GM10248 (cell line): ENCODE measurements at regions not wholly inside any gene's neighbourhood (a gene's known extent, or its start where the extent isn't known, plus 50 kb on each side); places are given as distances from the start of the nearest gene placed in this dataset.

Experiments
- CTCF ChIA-PET: fragments of 300-600 bp; sonication (Branson Sonifier 250); formaldehyde crosslinking; extraction: SDS; loops from one replicate; lab custom pipeline; 2021; ENCODE audit warnings: antibody characterized with exemption; lab: Yijun Ruan, JAX
- POLR2A ChIA-PET: fragments of 350-650 bp; sonication (Branson Sonifier 250); formaldehyde crosslinking; extraction: SDS; loops from one replicate; lab custom pipeline; 2020; ENCODE audit warnings: antibody characterized with exemption; lab: Yijun Ruan, JAX
- DNase-seq: peaks from one replicate; pipeline ENCODE4 v3.0.0; 2012; ENCODE audit errors: extremely low spot score
- TF ChIP-seq, protein P1 (sequence below): IDR thresholded peaks from 2 replicates; pipeline ENCODE4 v1.5.1; 2012; ENCODE audit warnings: mild to moderate bottlenecking, low read depth; ENCODE audit errors: extremely low read depth, missing control alignments, control extremely low read depth

DNA sequence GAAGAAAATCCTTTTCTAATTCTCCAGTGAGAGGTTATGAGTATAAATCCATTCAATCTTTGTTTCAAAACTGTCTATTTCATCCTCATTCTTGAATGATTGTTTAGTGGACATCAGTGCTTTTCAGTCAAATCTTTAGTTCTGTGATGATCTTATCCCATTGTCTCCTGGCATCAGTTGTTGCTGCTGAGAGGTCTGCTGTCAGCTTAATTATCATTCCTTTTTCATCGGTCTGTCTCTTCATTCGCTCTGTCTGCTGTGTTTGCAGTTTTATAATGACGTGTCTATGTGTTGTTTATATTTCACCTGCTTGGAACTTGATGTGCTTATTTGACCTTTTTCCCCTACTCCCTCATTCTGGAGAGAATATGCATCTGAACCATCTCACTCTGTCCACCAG is 69.2 kb upstream of the GLI2 start:
- no peak for DNase-seq
- CTCF ChIA-PET, result no interaction called here

DNA sequence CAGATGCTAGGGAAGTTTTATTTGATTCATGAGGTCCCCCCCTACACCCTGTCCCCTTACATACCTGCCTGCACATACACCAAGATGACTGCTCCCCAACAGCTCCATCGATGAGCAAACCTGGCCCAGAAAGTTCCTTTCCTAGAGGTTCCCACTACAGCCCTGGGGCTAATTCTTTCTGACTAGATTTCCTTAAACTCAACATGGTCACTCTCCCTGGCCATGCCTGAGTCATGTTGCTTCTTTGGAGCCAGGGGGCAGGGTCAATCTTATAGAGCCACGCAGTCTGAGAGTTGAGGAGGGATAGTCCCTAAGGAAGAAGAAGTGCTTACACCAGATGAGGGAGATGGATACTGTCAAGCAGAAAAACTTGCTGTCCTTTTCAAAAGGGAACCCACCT is 67.7 kb upstream of the GLI2 start:
- POLR2A ChIA-PET, result no interaction called here
- no peak for DNase-seq
- TF ChIP-seq, protein P1, sequence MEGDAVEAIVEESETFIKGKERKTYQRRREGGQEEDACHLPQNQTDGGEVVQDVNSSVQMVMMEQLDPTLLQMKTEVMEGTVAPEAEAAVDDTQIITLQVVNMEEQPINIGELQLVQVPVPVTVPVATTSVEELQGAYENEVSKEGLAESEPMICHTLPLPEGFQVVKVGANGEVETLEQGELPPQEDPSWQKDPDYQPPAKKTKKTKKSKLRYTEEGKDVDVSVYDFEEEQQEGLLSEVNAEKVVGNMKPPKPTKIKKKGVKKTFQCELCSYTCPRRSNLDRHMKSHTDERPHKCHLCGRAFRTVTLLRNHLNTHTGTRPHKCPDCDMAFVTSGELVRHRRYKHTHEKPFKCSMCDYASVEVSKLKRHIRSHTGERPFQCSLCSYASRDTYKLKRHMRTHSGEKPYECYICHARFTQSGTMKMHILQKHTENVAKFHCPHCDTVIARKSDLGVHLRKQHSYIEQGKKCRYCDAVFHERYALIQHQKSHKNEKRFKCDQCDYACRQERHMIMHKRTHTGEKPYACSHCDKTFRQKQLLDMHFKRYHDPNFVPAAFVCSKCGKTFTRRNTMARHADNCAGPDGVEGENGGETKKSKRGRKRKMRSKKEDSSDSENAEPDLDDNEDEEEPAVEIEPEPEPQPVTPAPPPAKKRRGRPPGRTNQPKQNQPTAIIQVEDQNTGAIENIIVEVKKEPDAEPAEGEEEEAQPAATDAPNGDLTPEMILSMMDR, result no peak
- CTCF ChIA-PET, result interaction anchor here (4.6 kb wide), 1 partner anchor 13 kb away, joined by 26 read pairs; no protein-coding TSS in a partner anchor

More for the DNA sequence above, 69.2 kb upstream of the GLI2 start:
- POLR2A ChIA-PET, result no interaction called here
- TF ChIP-seq, protein P1, result no peak

DNA sequence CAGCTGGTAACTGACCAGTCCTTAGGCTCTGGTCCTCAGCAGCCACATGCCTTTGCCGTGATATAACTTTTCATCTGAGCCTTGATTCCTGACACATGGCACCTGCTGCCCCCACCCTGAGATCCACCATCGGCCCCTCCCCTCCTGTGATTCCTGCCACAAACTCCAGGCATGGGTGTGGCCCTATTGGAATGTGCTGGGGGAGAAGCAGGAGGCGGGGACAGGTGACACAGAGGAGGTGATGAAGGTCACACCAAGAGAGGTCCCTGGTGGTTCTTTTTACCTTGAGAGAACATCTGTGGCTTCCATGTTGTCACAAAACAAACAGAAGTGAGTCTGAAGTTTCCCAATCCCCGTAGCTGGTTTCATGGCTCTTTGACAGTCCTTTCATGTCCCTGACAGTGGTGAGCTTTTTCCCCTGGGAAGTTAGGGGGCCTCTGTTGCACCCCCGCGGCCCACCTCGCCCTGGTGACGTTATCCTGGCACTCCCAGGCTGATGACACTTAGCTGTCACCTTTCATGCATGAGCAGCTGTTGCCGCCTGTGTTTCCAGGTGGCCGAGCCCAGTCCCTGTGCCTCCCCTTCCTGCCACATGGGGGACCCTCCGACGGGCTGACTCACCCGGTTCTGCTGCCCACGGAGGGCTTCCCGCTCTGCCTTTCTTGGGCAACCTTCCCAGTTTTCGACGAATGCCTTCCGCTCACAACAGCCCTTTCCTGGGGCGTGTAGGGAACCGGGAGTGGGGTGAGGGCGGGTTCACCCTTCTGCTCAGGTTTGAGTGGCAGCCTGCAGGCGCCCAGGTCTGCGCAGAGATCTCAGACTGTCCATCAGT is 66.3 kb upstream of the GLI2 start:
- CTCF ChIA-PET, result interaction anchor here (0.8 to 4.6 kb wide), 2 partner anchors 11 to 411 kb away, joined by 3 to 26 read pairs; no protein-coding TSS in a partner anchor
- POLR2A ChIA-PET, result no interaction called here
- TF ChIP-seq, protein P1, result no peak
- no peak for DNase-seq

DNA sequence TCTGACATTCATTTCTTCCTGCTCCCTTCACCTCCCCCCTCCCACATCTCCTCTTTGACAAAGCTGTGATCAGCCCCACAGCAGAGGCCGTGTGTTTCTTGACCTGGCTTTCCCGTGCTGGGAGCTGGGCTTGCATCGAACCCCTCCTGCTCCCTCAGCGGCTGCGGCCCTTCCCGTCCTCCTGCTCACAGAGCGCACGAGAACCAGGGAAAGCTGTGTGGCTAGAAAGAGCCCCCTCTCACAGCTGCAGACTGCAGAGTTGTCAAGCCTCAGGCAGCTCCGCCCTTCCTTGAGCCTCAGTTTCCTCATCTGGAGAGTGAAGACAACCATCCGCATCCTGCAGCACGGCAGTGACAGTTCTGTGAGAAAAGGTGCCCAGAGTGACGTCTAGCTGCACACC is 65.7 kb upstream of the GLI2 start:
- TF ChIP-seq, protein P1, result no peak
- no peak for DNase-seq
- POLR2A ChIA-PET, result no interaction called here
- CTCF ChIA-PET, result interaction anchor here (4.6 kb wide), 1 partner anchor 11 kb away, joined by 26 read pairs; no protein-coding TSS in a partner anchor

DNA sequence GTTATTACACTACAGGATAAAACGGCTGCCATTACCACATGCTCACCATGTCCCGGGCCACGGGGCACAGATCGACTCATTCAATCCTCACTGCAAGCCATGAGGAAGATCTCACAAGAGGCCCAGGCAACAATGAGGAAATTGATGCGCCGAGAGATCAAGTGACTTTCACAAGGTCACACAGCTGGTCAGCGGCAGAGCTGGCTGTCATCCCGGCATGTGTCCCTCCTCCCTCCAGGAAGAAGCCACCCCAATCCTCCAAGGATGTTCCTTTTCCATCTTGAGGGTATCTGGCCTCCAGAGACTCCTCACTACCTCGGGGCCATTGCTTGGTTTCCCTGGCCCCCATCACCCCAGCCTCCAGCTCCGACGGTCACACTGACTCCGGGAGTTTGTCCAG is 65.3 kb upstream of the GLI2 start:
- CTCF ChIA-PET, result interaction anchor here (4.6 kb wide), 1 partner anchor 10 kb away, joined by 26 read pairs; no protein-coding TSS in a partner anchor
- POLR2A ChIA-PET, result no interaction called here
- DNase-seq, result no peak
- TF ChIP-seq, protein P1, result no peak

DNA sequence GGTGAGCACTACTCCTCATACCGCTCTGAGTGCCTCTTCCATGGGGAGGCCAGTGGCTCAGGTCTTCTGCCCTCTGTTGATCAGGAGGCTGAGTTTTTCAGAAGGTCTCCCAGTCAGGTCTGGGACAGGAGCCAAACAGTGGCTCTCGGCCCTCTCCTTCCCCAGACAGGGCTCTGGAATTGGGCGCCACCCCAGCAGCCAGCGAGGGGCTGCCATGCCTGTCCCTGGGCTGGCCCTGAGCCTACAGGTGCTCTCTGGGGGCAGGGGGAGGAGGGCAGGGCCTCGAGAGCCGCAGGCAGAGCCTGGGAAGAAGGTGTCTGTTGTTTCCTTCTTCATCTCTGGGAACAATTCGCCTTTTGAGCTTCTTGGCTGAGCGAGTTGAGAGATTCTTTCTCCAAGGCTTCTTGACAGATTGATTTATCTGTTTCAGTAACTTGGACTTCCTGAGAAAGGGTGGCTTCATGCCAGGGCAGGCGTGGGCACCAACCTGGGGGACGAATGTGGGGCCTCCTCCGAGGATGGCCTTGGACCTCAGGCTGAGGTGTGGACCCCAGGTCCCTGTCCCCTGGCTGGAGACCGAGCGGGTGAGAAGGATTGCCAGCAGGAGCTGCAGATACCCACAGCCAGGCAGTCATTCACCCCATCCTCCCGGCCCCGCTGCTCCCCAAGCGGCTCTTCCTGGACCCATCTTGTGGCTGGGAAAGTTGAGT is 64.7 kb upstream of the GLI2 start:
- POLR2A ChIA-PET, result no interaction called here
- CTCF ChIA-PET, result interaction anchor here (4.6 kb wide), 1 partner anchor 10 kb away, joined by 26 read pairs; no protein-coding TSS in a partner anchor

More for the DNA sequence above, 64.7 kb upstream of the GLI2 start:
- TF ChIP-seq, protein P1, result no peak
- DNase-seq, result no peak
